Suprapubic skin (tissue), 3 donors: ENCODE measurements at regions not wholly inside any gene's neighbourhood (a gene's known extent, or its start where the extent isn't known, plus 50 kb on each side); places are given as distances from the start of the nearest gene placed in this dataset.
"Not testable (repeated sequence)": the region's sequence is repeated elsewhere in the genome, so short reads cannot be mapped to it uniquely, and the experiment has no call there.

ENCODE experiments used
- POLR2AphosphoS5 ChIP-seq, 3 donors: sonication (generic); formaldehyde crosslinking; IDR thresholded peaks; one replicate each; pipeline ENCODE4 v1.6.1; 2017; ENCODE audit warnings: antibody characterized with exemption in 3 of 3
- TF ChIP-seq, protein P1 (sequence below), 2 donors: fragments of 200-600 bp in 1 of 2; fragments of 450-650 bp in 1 of 2; sonication (generic) in 1 of 2; IDR thresholded peaks; one replicate each; pipeline ENCODE4 v1.5.1; 2016 to 2019; ENCODE audit warnings: antibody characterized with exemption in 2 of 2, mild to moderate bottlenecking in 1 of 2, moderate library complexity in 1 of 2

DNA sequence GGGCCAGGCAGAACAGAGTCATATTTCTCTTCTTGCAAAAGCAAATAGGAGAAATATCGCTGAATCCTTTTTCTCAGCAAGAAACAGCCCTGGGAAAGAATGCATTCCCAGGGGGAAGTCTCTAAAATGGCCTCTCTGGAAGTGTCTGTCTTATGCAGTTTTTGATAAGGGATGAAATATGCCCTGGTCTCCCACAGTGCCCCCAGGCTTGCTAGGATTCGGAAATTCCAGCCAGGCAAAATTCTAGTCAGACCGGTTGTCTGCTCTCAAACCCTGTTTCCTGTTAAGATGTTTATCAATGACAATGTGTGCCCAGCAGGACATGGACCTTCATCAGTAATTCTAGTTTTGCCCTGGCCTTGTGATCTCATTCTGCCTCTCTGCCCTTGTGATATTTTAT lies 448.3 kb upstream of the HTR1E start:
- not testable (repeated sequence) for TF ChIP-seq POLR2AphosphoS5 (IDR thresholded peaks at IDR 0.05)
- TF ChIP-seq, protein P1, sequence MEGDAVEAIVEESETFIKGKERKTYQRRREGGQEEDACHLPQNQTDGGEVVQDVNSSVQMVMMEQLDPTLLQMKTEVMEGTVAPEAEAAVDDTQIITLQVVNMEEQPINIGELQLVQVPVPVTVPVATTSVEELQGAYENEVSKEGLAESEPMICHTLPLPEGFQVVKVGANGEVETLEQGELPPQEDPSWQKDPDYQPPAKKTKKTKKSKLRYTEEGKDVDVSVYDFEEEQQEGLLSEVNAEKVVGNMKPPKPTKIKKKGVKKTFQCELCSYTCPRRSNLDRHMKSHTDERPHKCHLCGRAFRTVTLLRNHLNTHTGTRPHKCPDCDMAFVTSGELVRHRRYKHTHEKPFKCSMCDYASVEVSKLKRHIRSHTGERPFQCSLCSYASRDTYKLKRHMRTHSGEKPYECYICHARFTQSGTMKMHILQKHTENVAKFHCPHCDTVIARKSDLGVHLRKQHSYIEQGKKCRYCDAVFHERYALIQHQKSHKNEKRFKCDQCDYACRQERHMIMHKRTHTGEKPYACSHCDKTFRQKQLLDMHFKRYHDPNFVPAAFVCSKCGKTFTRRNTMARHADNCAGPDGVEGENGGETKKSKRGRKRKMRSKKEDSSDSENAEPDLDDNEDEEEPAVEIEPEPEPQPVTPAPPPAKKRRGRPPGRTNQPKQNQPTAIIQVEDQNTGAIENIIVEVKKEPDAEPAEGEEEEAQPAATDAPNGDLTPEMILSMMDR (IDR thresholded peaks at IDR 0.05): not testable (repeated sequence)
